Choroid plexus epithelial cell (primary cell): ENCODE measurements at regions not wholly inside any gene's neighbourhood (a gene's known extent, or its start where the extent isn't known, plus 50 kb on each side); places are given as distances from the start of the nearest gene placed in this dataset.

Source experiments
- DNase-seq: peaks from one replicate; pipeline ENCODE4 v3.0.0-alpha.2; 2010; ENCODE audit warnings: low read depth
- H3K4me3 ChIP-seq: 2 replicates; pipeline ENCODE4 v1.5.1; 2011; ENCODE audit warnings: low read depth, mild to moderate bottlenecking, control low read depth, low read length, moderate library complexity
- TF ChIP-seq, protein P1 (sequence below): conservative IDR thresholded peaks from 2 replicates; pipeline ENCODE4 v1.5.1; 2011; ENCODE audit warnings: low read depth, mild to moderate bottlenecking, control low read depth, inconsistent platforms, low read length, moderate library complexity

DNA sequence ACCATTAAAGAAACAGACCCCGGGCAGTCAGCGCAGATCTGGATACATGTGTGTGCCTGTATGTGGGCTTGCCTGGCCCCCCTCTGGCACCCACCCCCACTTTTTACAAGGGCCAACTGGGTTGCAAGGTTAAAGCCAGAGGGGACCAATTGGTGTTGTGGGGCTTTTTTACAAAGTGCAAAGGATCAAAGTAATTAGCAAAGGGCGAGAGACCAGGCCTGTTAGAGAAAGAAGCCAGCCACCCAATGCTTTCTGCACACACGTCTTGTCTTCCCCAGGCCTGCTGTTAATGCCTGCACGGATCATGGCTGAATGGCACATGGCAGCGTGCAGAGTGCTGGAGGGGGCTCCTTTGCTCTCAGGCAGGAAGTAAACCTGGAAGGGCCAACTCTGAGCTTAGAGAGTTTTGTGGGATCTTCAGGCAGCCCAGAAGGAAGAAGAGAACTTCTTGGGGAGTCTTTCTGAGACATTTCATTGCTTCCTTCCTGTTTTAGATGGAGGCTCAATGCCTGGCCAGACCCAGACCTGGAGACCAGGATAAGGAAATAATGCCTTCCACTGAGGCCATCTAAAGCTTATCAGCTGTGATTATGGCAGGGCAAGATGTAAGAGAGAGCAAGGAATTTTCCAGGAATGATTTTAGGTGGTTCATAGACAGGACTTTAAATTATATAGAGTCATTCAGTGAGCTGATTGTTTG, 523.4 kb upstream of the TBX3 start:
- TF ChIP-seq, protein P1, sequence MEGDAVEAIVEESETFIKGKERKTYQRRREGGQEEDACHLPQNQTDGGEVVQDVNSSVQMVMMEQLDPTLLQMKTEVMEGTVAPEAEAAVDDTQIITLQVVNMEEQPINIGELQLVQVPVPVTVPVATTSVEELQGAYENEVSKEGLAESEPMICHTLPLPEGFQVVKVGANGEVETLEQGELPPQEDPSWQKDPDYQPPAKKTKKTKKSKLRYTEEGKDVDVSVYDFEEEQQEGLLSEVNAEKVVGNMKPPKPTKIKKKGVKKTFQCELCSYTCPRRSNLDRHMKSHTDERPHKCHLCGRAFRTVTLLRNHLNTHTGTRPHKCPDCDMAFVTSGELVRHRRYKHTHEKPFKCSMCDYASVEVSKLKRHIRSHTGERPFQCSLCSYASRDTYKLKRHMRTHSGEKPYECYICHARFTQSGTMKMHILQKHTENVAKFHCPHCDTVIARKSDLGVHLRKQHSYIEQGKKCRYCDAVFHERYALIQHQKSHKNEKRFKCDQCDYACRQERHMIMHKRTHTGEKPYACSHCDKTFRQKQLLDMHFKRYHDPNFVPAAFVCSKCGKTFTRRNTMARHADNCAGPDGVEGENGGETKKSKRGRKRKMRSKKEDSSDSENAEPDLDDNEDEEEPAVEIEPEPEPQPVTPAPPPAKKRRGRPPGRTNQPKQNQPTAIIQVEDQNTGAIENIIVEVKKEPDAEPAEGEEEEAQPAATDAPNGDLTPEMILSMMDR: no peak
- no peak for DNase-seq

DNA sequence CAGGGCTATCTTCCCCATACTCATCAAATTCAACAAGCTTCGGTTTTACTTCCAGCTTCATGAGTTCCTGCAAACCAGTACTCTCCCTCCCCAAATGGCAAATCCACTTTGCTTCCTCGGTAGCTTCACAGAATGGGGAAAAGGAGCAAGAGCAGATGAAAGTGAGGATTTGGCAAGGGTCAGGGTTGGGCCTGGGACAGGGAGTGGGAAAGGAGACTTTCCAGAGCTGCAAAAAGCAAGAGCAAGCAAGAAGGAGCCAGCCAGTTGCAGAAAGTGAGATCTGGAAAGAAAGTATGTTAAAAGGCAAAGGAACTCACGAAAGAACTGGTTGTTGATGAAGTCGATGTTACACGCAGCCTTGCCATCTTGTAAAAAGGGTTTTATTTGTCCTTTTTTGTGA, 522.8 kb upstream of the TBX3 start:
- DNase-seq: no peak
- TF ChIP-seq, protein P1: no peak
- no peak overlapping the region for H3K4me3 ChIP-seq

More for the DNA sequence above, 523.4 kb upstream of the TBX3 start:
- H3K4me3 ChIP-seq: no peak overlapping the region

DNA sequence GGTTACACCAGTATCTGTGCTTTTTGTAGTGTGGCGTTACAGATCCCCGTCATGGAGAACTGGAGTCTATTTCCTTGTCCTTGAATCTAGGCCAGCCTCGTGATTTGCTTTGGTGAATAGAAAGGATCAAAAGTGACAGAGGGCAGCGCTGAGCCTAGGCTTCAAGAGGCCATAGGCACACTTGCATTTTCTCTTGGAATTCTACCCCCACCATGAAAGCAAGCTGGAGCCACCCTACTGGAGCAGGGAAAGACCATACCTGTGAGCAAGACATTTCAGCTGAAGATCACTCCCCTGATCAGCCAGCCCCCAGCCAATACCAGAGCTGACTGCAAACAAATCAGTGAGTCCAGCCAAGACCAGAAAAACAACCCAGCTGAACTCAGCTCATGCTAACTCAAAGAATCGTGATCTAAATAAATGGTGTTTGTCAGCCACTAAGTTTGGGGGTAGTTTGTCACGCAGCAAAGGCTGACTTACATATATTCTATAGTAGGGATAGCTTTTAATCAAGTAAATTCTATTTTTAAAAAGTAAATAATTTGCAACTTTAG, 521.9 kb upstream of the TBX3 start:
- H3K4me3 ChIP-seq: no peak overlapping the region
- DNase-seq: no peak
- TF ChIP-seq, protein P1: no peak

DNA sequence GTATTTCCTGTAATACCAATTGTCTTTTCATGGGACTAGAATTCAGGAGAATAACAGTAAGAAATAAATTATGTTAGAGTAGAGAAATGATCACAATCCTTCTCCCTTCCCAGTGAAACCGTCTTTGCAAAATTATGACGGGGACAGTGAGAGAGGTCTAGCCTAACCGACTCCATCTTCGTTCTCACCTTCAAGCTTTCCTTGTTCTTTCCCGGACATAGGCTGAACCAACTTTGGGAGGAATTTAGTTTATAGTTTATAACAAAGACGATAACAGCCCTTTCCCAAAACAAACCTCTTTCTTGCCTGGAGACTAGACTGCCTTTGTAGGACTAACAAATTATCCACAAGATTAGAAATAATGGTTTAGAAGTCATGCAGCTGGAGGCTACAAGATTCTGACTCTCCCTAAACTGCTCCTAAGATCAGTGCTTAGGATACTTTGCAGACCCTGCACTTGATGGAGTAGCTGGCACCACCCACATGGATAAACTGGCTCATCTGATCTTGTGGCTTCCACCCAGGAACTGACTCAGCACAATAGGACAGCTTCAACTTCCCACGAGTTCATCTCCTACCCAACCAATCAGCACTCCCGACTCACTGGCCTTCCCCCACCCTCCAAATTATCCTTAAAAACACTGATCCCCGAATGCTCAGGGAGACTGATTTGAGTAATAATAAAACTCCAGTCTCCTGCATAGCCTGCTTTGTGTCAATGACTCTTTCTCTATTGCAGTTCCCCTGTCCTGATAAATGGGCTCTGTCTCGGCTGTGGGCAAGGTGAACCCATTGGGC, 521.2 kb upstream of the TBX3 start:
- peak; percentile 62 for DNase-seq
- TF ChIP-seq, protein P1: no peak

DNA sequence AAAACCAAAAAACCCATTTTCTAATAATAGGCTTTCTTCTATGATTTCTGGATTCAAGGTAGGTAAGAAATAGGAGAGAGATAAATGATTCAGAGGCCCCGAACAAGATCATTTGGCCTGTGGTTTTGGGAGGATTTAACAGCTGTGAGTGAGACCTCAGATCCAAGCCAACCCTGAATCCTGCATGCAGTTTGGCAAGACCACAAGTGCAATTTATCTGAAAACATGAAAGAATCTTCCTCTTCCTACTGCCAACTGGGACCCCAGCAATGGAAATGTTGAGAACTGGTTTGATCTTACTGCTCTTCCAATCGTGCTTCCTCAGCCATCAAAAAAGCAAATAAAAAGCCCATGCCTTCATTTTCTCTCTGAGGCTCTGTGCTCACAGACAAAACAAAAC, 519.7 kb upstream of the TBX3 start:
- TF ChIP-seq, protein P1: no peak
- H3K4me3 ChIP-seq: no peak overlapping the region
- peak; percentile 37 for DNase-seq

More for the DNA sequence above, 521.2 kb upstream of the TBX3 start:
- no peak overlapping the region for H3K4me3 ChIP-seq

DNA sequence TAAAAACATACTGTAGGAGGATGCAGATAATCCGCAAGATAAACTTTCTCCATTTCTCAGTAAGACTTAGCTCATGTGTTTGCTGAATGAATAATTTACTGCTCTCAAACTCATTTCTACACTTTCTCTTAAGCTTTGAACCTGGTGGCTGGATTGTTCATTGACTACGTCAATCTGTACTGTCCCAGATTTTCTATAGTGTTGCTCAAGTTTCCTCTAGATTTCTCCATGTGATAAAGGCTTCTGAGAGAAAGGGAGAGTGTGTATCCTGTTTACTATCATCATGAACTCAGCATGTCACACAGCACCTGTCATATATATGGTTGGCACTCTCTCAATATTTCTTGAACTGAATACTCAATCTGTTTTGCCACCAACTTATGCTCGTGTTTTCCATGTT, 518.0 kb upstream of the TBX3 start:
- TF ChIP-seq, protein P1: no peak
- H3K4me3 ChIP-seq: no peak overlapping the region
- DNase-seq: peak; percentile 17
